Stomach (tissue), 8 donors: ENCODE measurements at regions not wholly inside any gene's neighbourhood (a gene's known extent, or its start where the extent isn't known, plus 50 kb on each side); places are given as distances from the start of the nearest gene placed in this dataset.

Experiments
- DNase-seq, 2 donors: peaks; one replicate each; pipeline versions ENCODE4 v3.0.0 to v3.0.0-alpha.2; 2013 to 2019
- H3K27ac ChIP-seq, 5 donors: fragments of 200-600 bp in 4 of 5; sonication (generic) in 4 of 5; one replicate each; pipeline ENCODE4 v1.5.1; 2013 to 2019; ENCODE audit warnings: mild to moderate bottlenecking in 1 of 5, moderate library complexity in 1 of 5
- H3K27me3 ChIP-seq, 3 donors: fragments of 200-600 bp; sonication (generic); one replicate each; pipeline ENCODE4 v1.5.1; 2017 to 2019; ENCODE audit warnings: mixed run types in 1 of 3
- H3K36me3 ChIP-seq, 4 donors: fragments of 200-600 bp; sonication (generic); 1 replicate in 3 of 4; 2 replicates in 1 of 4; pipeline ENCODE4 v1.5.1; 2016 to 2019
- H3K4me1 ChIP-seq, 4 donors: fragments of 200-600 bp; sonication (generic); one replicate each; pipeline ENCODE4 v1.5.1; 2016 to 2019
- H3K4me3 ChIP-seq, 4 donors: fragments of 200-600 bp; sonication (generic) in 3 of 4; one replicate each; pipeline ENCODE4 v1.5.1; 2016 to 2019; ENCODE audit warnings: mild to moderate bottlenecking in 1 of 4
- H3K9me3 ChIP-seq, 4 donors: fragments of 200-600 bp; sonication (generic); one replicate each; pipeline ENCODE4 v1.5.1; 2016 to 2019
- EP300 ChIP-seq: sonication (generic); formaldehyde crosslinking; IDR thresholded peaks from one replicate; pipeline ENCODE4 v1.6.1; 2017; ENCODE audit warnings: antibody characterized with exemption
- POLR2A ChIP-seq, 4 donors: fragments of 450-650 bp; IDR thresholded peaks; one replicate each; pipeline ENCODE4 v1.6.1; 2016; ENCODE audit warnings: antibody characterized with exemption in 4 of 4, control low read depth in 2 of 4, mild to moderate bottlenecking in 1 of 4, moderate library complexity in 1 of 4
- POLR2AphosphoS5 ChIP-seq, 3 donors: sonication (generic); formaldehyde crosslinking; IDR thresholded peaks; one replicate each; pipeline ENCODE4 v1.6.1; 2016; ENCODE audit warnings: antibody characterized with exemption in 3 of 3
- WGBS, 5 donors: extraction: QIAGEN DNeasy Blood & Tissue Kit in 3 of 5; methylation state at CpG; one replicate each; pipeline versions ENCODE4 v1.1.5 to v1.1.7; 2013 to 2018; 5-methylcytosine and 5-hydroxymethylcytosine counted together
- intact Hi-C: fragments of 100-400 bp; cut with DNase I; formaldehyde crosslinking; loops from one replicate; pipeline ENCODE4 v1.15.1; 2023; ENCODE audit warnings: low total_unique reads
- TF ChIP-seq, protein P1 (sequence below), 7 experiments: fragments of 450-650 bp in 4 of 7; fragments of 200-600 bp in 3 of 7; sonication (generic) in 3 of 7; IDR thresholded peaks; one replicate each; pipeline ENCODE4 v1.5.1; 2016 to 2019; ENCODE audit warnings: antibody characterized with exemption in 7 of 7, control low read depth in 2 of 7, mild to moderate bottlenecking in 1 of 7
- donor health status: healthy with polysubstance abuse.
- donor health status: Bipolar disorder and iron deficiency.
- donor health status: healthy.

DNA sequence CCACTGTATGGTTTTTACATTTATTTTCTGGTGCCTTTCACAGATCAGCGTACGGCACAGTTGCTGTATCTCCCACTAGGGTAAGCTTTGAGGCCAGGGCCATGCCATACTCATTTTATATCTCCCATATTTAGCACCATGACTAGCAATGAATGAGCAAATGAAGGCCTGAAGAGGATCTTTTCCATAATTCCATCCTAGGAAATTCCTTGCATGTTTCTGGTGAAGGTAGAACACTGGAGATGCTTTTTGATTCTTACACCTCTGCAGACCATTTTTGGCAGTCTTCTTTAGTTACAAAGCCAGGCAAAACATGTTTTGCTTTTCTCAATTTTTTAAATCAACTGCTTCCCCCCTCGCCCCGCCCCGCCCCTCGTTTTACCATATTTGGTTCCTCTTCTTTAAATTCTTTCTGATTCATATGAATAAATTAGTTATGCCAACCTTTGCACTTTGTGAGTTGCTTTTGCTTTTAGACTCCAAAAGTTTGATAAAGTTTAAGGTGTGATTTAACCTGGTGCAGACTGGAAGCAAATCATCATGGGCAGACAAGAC is 78.9 kb upstream of the AK4 start:
- peak overlapping the region; percentile 58 to 91 (median 89) for H3K4me3 ChIP-seq
- no peaks in the 10 kb centered on the region for H3K9me3 ChIP-seq
- 59 to 66% (median 60%) methylated on average over 6 of the region's 6 CpGs for WGBS, 5 donors
- no peaks in the 10 kb centered on the region for H3K27me3 ChIP-seq
- TF ChIP-seq POLR2AphosphoS5 (IDR thresholded peaks at IDR 0.05) (no peak), EP300 (no peak), POLR2A (IDR thresholded peaks at IDR 0.05) (no peak)
- TF ChIP-seq, protein P1, sequence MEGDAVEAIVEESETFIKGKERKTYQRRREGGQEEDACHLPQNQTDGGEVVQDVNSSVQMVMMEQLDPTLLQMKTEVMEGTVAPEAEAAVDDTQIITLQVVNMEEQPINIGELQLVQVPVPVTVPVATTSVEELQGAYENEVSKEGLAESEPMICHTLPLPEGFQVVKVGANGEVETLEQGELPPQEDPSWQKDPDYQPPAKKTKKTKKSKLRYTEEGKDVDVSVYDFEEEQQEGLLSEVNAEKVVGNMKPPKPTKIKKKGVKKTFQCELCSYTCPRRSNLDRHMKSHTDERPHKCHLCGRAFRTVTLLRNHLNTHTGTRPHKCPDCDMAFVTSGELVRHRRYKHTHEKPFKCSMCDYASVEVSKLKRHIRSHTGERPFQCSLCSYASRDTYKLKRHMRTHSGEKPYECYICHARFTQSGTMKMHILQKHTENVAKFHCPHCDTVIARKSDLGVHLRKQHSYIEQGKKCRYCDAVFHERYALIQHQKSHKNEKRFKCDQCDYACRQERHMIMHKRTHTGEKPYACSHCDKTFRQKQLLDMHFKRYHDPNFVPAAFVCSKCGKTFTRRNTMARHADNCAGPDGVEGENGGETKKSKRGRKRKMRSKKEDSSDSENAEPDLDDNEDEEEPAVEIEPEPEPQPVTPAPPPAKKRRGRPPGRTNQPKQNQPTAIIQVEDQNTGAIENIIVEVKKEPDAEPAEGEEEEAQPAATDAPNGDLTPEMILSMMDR (IDR thresholded peaks at IDR 0.05), result no peak
- peaks cover 16 to 32% (median 26%) of the 10 kb centered on the region in 4 donors for H3K4me1 ChIP-seq
- no peak for DNase-seq
- H3K36me3 ChIP-seq, result no peaks in the 10 kb centered on the region
- intact Hi-C loops, result no loop called here
- peak overlapping the region; percentile 63 to 99 (median 98) for H3K27ac ChIP-seq

DNA sequence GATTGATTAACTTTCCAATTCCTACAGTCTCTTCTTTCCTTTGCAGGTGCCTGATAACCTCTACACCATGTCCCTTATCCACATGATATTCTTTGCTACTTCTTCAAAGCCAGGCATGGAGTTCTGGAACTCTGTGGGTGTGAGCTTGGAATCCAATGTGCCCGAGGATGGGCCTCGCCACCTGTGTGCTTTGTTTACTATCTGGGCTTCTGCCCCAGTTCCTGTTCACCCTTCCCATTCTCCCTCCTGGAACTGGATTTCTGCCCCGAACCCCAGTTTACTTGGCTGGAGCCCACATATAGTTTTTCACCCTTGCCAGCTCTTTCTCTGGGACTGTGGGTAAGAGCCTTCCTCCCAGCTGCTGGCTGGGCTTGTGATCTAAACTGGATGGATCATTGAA is 75.2 kb upstream of the AK4 start:
- intact Hi-C loops, result no loop called here
- 35 to 53% (median 42%) methylated on average over 3 of the region's 3 CpGs for WGBS, 5 donors
- peak in 1 of 2 donors; percentile 40 for DNase-seq
- Histone ChIP-seq H3K36me3 (no peaks in the 10 kb centered on the region), H3K27ac (no peak overlapping the region), H3K27me3 (no peaks in the 10 kb centered on the region), H3K4me1 (peaks cover 0 to 11% (median 9%) of the 10 kb centered on the region in 4 donors), H3K4me3 (no peak overlapping the region), H3K9me3 (no peaks in the 10 kb centered on the region)
- no peak for TF ChIP-seq POLR2AphosphoS5 (IDR thresholded peaks at IDR 0.05)
- TF ChIP-seq, protein P1 (IDR thresholded peaks at IDR 0.05), result no peak
- no peak for TF ChIP-seq EP300
- TF ChIP-seq POLR2A (IDR thresholded peaks at IDR 0.05), result no peak

DNA sequence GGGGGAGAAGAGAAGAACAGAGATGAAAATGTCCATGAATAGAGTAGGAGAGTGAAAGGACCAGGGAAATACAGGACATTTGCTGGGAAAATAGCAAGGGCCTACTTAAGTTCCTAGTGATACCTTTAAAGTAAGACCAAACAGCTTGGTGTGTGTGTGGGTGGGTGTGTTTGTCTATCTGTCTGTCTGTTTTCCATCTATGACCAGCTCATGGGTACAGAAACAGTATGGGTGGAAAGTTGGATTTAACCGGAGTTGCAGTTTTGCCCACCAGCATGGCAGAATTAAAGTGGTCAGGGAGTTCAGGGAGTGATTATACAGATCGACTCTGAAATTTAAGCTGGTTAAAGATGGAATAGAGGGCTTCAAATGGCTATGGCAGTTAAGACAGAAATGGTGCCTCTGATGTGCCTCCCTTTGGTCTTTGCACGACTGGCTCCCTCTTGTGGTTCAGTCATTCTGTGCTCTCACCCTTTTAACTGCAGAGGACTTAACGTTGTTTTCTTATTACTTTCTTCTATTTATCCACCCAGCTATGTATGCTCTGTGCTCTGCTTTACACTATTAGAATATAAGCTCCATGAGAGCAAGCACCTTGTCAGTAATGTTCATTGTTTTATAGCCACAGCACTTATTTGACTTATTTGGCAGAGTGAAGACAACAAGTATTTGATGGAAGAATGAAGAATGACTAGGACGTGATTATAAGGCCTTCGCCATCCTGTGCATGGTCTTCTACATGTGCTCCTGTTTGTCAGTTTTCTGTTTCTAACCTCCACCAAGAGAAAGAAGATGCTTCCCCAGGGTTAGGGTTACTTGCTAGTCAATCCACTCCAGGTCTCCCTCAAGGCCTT is 72.7 kb upstream of the AK4 start:
- intact Hi-C loops, result no loop called here
- Histone ChIP-seq H3K36me3 (no peaks in the 10 kb centered on the region), H3K9me3 (no peaks in the 10 kb centered on the region), H3K27me3 (no peaks in the 10 kb centered on the region), H3K27ac (no peak overlapping the region), H3K4me1 (no peaks in the 10 kb centered on the region), H3K4me3 (no peak overlapping the region)
- 50 to 55% (median 52%) methylated on average over 6 of the region's 6 CpGs for WGBS, 5 donors
- peak; percentile 59 to 83 for DNase-seq
- TF ChIP-seq POLR2A (IDR thresholded peaks at IDR 0.05), result no peak
- peak in 1 of 3 donors; percentile 34 for TF ChIP-seq POLR2AphosphoS5 (IDR thresholded peaks at IDR 0.05)
- TF ChIP-seq, protein P1 (IDR thresholded peaks at IDR 0.05), result peak in 5 of 7 experiments; percentile 43 to 70 (median 65)

DNA sequence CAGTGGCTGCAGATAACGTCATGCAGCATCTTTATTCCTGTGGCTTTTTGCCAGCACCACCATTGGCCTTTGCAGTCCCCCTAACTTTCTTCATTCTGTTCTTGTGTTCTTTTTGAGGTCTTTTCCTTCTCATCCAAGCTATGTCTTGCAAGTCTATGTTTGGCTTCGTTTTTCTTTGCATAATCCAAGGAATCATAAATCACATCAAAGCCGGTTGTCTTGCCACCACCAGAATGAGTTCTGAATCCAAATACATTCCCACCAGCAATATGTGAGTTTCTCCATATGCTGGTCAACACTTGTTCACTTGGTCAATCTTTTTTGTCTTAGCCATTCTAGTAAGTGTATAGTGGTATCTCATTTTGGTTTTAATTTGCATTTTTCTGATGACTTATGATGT is 70.6 kb upstream of the AK4 start:
- WGBS, 5 donors, result 44 to 61% (median 52%) methylated on average over 3 of the region's 3 CpGs
- intact Hi-C loops, result no loop called here

More for the DNA sequence above, 70.6 kb upstream of the AK4 start:
- no peak overlapping the region for H3K4me3 ChIP-seq
- no peaks in the 10 kb centered on the region for H3K36me3 ChIP-seq
- no peak overlapping the region for H3K27ac ChIP-seq
- H3K27me3 ChIP-seq, result no peaks in the 10 kb centered on the region
- no peaks in the 10 kb centered on the region for H3K9me3 ChIP-seq
- DNase-seq, result no peak
- H3K4me1 ChIP-seq, result no peaks in the 10 kb centered on the region
- TF ChIP-seq POLR2AphosphoS5 (IDR thresholded peaks at IDR 0.05) (no peak), EP300 (no peak), POLR2A (IDR thresholded peaks at IDR 0.05) (no peak)
- TF ChIP-seq, protein P1 (IDR thresholded peaks at IDR 0.05), result no peak
